Posterior vena cava (tissue), 2 donors: ENCODE measurements at regions not wholly inside any gene's neighbourhood (a gene's known extent, or its start where the extent isn't known, plus 50 kb on each side); places are given as distances from the start of the nearest gene placed in this dataset.

ENCODE experiments used
- DNase-seq: peaks from one replicate; pipeline ENCODE4 v3.0.0-alpha.2; 2020; ENCODE audit warnings: low spot score
- intact Hi-C, 2 donors: fragments of 100-400 bp; cut with DNase I; formaldehyde crosslinking; loops; one replicate each; pipeline versions ENCODE4 v1.14.1 to v1.14.2; 2022 to 2023
- donor health status: DM: yes; HTN: yes; CAD: no.
- donor health status: DM: yes; HTN: yes; CAD: no.

DNA sequence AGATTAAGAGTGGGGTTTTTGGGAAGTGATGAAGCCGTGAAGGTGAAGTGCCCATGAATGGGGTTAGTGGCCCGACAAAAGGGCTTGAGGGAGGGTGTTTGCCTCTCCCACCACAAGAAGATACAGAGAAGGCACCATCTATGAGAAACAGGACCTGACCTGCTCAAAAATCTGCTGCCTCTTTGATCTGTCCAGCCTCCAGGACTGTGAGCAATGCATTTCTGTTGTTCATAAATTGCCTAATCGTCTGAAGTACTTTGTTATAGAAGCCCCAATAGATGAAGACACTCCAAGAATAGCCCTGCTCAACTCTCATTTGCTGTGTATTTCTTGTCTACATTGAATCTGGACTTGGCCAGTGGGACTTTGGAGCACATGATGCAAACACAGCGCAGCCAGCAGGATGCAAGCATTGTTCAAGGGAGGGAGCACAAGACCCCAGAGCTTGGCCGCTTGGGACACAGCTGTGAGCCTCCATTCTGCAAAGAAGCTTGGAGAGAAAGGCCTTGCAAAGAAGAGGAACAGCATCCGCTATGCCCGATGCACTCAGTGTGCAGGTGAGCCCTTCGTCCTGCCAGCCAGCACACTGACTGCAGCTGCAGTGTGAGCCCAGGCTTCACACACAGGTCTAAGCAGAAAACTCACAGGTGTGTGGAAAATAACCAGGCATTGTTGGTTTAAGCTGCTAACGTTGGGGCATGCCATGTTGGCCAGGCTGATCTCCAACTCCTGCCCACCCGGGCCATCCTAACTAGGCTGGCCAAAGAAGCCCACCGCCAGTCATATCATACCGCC lies 73.2 kb upstream of the KLF6 start:
- DNase-seq, result no peak
- intact Hi-C loops, result no loop called here

GRCh38 chr10:3857318-3857717 lies 72.3 kb upstream of the KLF6 start:
- intact Hi-C loops, result no loop called here

DNA sequence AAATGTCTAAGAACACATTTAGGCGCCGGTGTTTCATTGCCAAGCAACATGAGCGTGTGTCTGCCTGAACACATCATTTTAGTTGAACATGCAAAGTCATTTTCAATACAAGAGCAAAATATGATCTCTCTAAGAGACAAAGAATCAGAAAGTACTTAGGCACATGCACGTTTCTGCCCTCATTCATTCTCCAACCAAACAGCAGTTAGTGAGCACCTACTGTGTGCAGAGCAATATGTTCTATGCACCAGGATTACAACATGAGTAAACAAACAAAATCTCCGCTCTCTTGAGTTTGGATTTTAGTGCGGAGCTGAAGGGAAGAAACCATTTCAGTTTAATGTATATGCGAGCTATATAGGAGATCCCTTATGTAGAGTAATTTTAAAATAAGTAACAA lies 71.6 kb upstream of the KLF6 start:
- no peak for DNase-seq
- intact Hi-C loops, result no loop called here

More at GRCh38 chr10:3857318-3857717, 72.3 kb upstream of the KLF6 start:
- no peak for DNase-seq

- intact Hi-C loops, result no loop called here
- DNase-seq, result no peak
These were observed 68.7 kb upstream of the KLF6 start for GRCh38 chr10:3853547-3854303.

DNA sequence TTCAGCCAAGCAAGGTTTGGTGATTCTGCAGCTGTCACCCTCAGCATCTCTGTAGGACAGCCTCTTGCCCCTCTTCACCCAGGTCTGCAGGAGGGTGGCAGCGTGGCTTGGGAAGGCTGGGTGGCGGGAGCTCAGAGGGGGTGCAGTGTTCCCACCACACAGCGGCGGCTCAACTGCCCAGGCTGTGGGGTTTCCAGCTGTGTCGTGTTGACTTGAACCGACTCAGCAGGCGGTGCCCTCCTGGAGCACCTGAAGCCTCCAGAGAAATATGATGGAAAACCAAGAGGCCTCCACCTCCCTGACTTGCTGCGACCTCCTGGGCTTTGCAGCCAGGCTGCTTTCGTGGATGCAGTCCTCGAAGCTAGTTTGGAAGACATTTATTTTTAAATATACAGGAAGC lies 68.0 kb upstream of the KLF6 start:
- intact Hi-C loops, result no loop called here
- DNase-seq, result no peak

DNA sequence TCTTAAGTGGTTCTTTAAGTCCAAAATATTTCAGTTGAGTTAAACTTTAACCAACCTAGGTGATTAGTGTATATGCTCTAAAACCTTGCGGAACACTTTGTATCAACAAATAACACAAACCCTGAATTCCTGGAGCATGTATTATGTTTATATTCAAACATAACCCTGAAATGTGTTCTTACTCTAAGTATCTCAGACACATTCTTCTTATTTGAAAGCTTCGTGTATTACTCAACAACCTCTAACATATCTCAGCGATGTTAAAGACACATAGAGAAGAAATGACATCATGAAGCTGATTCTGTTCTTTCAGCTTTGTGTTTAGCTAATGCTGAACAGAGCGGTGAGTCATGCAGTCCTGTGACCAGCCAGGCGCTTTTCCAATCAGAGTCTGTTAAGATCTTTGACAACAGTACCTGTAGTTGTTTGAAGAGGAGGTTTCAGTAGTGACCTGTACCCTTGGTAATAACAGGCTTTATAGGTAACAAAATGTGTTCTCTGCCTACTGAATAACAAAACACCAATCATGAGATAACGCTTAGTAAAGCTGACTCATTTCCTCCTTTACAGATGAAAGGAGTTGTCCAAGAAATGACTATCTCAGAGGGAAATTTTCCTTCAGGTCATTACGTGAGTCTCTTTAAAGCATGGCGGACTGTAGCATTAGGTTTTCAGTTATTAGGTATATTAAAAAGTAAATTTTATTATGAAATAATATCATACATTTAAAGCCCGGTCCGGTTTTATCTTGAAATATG lies 67.3 kb upstream of the KLF6 start:
- intact Hi-C loops, result no loop called here
- peak; percentile 91 for DNase-seq

DNA sequence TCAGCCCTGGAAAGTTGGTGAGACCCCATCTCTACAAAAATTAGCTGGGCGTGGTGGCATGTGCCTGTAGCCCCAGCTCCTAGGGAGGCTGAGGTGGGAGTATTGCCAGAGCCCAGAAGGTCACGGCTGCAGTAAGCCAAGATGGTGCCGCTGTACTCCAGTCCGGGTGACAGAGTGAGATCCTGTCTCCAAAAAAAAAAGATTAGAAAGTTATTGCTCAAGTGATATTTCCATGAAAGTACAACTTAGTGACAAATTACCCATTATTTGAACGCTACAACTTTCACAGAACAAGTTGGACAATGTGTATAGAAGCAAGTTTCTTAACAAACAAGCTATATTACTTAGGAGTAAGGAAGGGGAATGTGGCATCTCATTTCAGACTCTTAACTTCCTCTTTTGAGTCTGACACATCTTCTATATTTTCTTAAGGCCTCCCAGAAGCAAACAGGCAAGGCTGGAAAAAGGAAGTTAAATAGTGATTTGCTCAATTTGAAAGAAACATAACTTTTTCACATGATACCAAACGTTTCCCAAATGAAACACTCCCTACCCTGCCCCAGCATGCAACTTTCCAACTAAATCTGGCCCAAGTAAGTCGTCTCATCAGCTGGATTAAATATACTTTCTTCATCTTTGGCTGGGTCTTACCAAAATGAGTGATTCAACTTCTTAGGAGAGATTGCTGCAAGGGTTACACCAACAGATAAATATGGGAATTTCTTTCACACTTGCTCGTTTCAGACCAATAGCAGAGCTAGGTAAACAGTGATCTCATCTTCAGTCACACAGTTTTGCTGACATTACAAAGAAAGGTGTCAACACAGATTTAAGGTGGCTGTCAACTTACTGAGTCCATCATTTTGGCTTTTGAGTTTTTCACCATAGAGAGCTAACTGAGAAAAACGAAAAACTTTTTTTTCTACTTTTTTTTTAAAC lies 66.3 kb upstream of the KLF6 start:
- no peak for DNase-seq
- intact Hi-C loops, result no loop called here

GRCh38 chr10:3848775-3849635 lies 64.0 kb upstream of the KLF6 start:
- intact Hi-C loops, result no loop called here
- no peak for DNase-seq

GRCh38 chr10:3848005-3848774 lies 63.2 kb upstream of the KLF6 start:
- no peak for DNase-seq
- intact Hi-C loops, result no loop called here

DNA sequence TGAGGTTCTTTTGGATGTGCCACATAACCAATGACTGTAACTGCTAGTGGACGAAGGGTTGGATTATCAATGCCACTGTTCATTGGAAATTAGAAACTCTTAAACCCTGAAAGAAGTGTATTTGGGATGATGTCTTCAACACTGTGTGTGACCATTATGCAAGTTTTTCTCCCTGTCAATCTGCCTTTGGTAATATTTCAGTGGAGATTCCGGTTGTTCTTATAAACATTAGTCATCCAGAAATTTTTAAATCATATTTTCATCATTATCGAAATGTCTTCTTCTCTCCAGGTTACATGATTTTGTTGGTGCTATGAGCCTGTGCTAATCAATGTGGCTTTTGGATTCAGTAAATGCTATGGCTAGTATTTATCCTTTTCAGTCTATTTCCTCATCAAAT lies 61.7 kb upstream of the KLF6 start:
- DNase-seq, result no peak
- intact Hi-C loops, result no loop called here

DNA sequence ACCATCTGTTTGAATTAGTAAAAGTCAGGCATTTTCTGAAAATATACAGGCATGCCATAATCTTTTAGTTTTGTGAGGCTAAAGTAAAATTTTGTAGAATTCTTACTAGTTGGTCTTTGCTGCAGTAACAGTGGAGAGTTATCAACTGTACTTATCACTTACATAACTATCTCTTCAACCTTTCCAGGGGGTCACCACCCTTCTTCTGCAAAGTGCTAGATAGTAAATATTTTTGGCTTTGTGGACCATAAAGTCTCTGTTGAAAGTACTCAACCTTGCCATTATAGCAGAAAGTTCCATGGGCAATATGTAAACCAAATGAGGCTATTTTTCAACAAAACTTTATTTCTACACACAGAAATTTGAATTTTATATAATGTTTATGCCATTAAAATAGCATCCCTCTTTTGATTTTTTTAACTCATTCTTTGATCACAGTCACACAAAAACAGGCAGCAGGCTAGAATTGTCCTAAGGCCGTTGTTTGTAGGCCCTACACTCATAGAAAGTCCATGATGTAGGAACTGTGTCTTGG lies 59.5 kb upstream of the KLF6 start:
- DNase-seq, result no peak
- intact Hi-C loops, result no loop called here

- intact Hi-C loops, result no loop called here
- no peak for DNase-seq
These were observed 53.7 kb upstream of the KLF6 start for GRCh38 chr10:3838460-3839437.

DNA sequence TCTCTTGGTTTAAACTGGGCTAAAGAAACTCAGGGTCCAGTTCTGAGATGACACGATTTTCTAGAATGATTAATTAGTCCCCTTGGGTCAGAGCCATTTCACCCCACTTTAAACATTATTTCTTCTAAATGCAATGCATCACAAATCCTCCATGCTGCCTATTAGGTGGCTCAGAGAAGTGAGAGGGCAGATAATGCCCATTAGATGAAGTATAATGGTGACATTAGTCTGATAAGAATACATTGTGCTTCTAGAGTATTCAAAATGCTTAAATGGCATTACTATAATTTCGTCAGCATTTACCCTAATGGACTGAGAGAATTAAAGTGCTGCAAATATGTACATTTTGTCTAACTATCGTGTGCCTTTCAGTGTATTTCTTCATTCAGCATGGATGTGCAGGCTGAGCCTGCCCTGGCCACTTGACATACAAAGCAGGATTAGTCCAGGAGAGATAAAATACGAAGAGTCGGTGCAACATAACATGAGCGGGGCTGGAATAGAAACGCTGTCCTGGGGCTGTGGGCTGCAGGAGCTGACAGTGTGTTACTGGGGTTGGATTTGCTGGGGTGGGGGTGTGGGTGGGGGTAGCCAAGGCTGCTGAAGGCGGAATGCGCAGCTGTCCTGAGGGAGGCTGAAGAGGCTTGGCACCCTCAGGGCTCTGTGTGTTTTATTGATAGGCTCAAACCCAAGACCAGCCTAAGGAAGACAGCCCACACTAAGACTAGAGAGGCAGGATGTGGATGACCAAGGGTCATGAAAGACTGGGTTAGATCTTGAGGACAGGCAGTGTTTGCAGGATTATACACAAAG lies 52.8 kb upstream of the KLF6 start:
- DNase-seq, result no peak
- intact Hi-C loops, result no loop called here

- no peak for DNase-seq
- intact Hi-C loops, result no loop called here
These were observed 51.3 kb upstream of the KLF6 start for GRCh38 chr10:3836222-3836820.

GRCh38 chr10:3835770-3836169 lies 50.8 kb upstream of the KLF6 start:
- intact Hi-C loops, result no loop called here
- no peak for DNase-seq
